22Rv1 (cell line): ENCODE measurements at regions not wholly inside any gene's neighbourhood (a gene's known extent, or its start where the extent isn't known, plus 50 kb on each side); places are given as distances from the start of the nearest gene placed in this dataset.

Source experiments
- H3K27ac ChIP-seq: fragments of 450-650 bp; 2 replicates; pipeline ENCODE4 v1.5.1; 2017
- CTCF ChIP-seq: fragments of 450-650 bp; IDR thresholded peaks from 2 replicates; pipeline ENCODE4 v1.5.1; 2017; ENCODE audit warnings: mild to moderate bottlenecking
- ZFX ChIP-seq: fragments of 450-650 bp; IDR thresholded peaks from 2 replicates; pipeline ENCODE4 v1.6.1; 2017; ENCODE audit warnings: antibody characterized with exemption, borderline replicate concordance

- TF ChIP-seq ZFX (no peak), CTCF (no peak)
- no peak overlapping the region for H3K27ac ChIP-seq
Observed at GRCh38 chr4:119930546-119930945, 136.1 kb downstream of the MAD2L1 start.

- TF ChIP-seq CTCF (no peak), ZFX (no peak)
- no peak overlapping the region for H3K27ac ChIP-seq
Observed at GRCh38 chr4:119921830-119922229, 144.8 kb downstream of the MAD2L1 start.

- H3K27ac ChIP-seq = no peak overlapping the region
- TF ChIP-seq ZFX (no peak), CTCF (no peak)
Observed at GRCh38 chr4:119906277-119906676, 160.4 kb downstream of the MAD2L1 start.

- H3K27ac ChIP-seq = no peak overlapping the region
- no peak for TF ChIP-seq CTCF
Observed at GRCh38 chr4:119898211-119898610, 168.4 kb downstream of the MAD2L1 start.

GRCh38 chr4:119897260-119897659 lies 169.4 kb downstream of the MAD2L1 start:
- no peak overlapping the region for H3K27ac ChIP-seq
- TF ChIP-seq ZFX (no peak), CTCF (no peak)

- H3K27ac ChIP-seq = no peak overlapping the region
- TF ChIP-seq CTCF = no peak
- no peak for TF ChIP-seq ZFX
Observed at GRCh38 chr4:119894650-119895208, 171.9 kb downstream of the MAD2L1 start.

- H3K27ac ChIP-seq = no peak overlapping the region
- no peak for TF ChIP-seq CTCF
- TF ChIP-seq ZFX = no peak
Observed at GRCh38 chr4:119873794-119874325, 192.8 kb downstream of the MAD2L1 start.
